Common myeloid progenitor, CD34-positive (primary cell): ENCODE measurements at regions not wholly inside any gene's neighbourhood (a gene's known extent, or its start where the extent isn't known, plus 50 kb on each side); places are given as distances from the start of the nearest gene placed in this dataset.

Experiments
- CTCF ChIA-PET: fragments of 350-600 bp; sonication (Branson Sonifier 250); formaldehyde crosslinking; loops from one replicate; lab custom pipeline; 2021; ENCODE audit warnings: antibody characterized with exemption; lab: Charles Lee
- POLR2A ChIA-PET: fragments of 350-600 bp; sonication (Branson Sonifier 250); formaldehyde crosslinking; loops from one replicate; lab custom pipeline; 2021; ENCODE audit warnings: antibody characterized with exemption; lab: Charles Lee
- DNase-seq, 3 donors: peaks; one replicate each; pipeline versions ENCODE4 v3.0.0 to v3.0.0-alpha.2; 2013
- H3K27ac ChIP-seq, 2 experiments: 1 replicate in 1 of 2; 2 replicates in 1 of 2; pipeline ENCODE4 v1.7.0; 2013; ENCODE audit warnings: inconsistent platforms in 2 of 2, low read length in 2 of 2, mild to moderate bottlenecking in 2 of 2, low read depth in 1 of 2, moderate library complexity in 1 of 2; ENCODE audit not compliant: severe bottlenecking in 2 of 2, insufficient read depth in 1 of 2, poor library complexity in 1 of 2
- H3K27me3 ChIP-seq, 5 experiments: replicated peaks in 2 of 5; 1 replicate in 3 of 5; 2 replicates in 2 of 5; pipeline versions ENCODE4 v1.6.1 to v1.7.0; 2013; ENCODE audit warnings: low read length in 4 of 5, mild to moderate bottlenecking in 2 of 5, moderate library complexity in 2 of 5, inconsistent platforms in 1 of 5; ENCODE audit not compliant: insufficient read depth in 5 of 5, control insufficient read depth in 4 of 5
- H3K36me3 ChIP-seq, 4 experiments: 1 replicate in 2 of 4; 2 replicates in 2 of 4; pipeline versions ENCODE4 v1.6.1 to v1.7.0; 2013; ENCODE audit warnings: low read length in 3 of 4, control low read depth in 1 of 4, mild to moderate bottlenecking in 1 of 4; ENCODE audit not compliant: control insufficient read depth in 4 of 4, insufficient read depth in 4 of 4
- H3K4me1 ChIP-seq, 4 experiments: 1 replicate in 3 of 4; 2 replicates in 1 of 4; pipeline versions ENCODE4 v1.6.1 to v1.7.1; 2013; ENCODE audit warnings: low read length in 3 of 4, mild to moderate bottlenecking in 3 of 4, control low read depth in 1 of 4, inconsistent platforms in 1 of 4, moderate library complexity in 1 of 4; ENCODE audit not compliant: control insufficient read depth in 4 of 4, insufficient read depth in 4 of 4; ENCODE audit errors: control extremely low read depth in 1 of 4
- H3K4me3 ChIP-seq, 7 experiments: 1 replicate in 4 of 7; 2 replicates in 3 of 7; pipeline versions ENCODE4 v1.5.1 to v1.7.0; 2013; ENCODE audit warnings: mild to moderate bottlenecking in 7 of 7, low read length in 6 of 7, moderate library complexity in 6 of 7, inconsistent platforms in 2 of 7, low read depth in 2 of 7, control low read depth in 1 of 7; ENCODE audit not compliant: insufficient read depth in 4 of 7, control insufficient read depth in 1 of 7; ENCODE audit errors: extremely low read depth in 1 of 7
- H3K9me3 ChIP-seq, 5 experiments: 1 replicate in 4 of 5; 2 replicates in 1 of 5; pipeline versions ENCODE4 v1.6.1 to v1.7.1; 2013; ENCODE audit warnings: low read length in 4 of 5, mild to moderate bottlenecking in 2 of 5, inconsistent platforms in 1 of 5, low read depth in 1 of 5, moderate library complexity in 1 of 5; ENCODE audit not compliant: control insufficient read depth in 4 of 5, insufficient read depth in 2 of 5; ENCODE audit errors: control extremely low read depth in 1 of 5
- WGBS: methylation state at CpG from one replicate; pipeline ENCODE4 v1.1.5; 2013; ENCODE audit not compliant: insufficient coverage; 5-methylcytosine and 5-hydroxymethylcytosine counted together

DNA sequence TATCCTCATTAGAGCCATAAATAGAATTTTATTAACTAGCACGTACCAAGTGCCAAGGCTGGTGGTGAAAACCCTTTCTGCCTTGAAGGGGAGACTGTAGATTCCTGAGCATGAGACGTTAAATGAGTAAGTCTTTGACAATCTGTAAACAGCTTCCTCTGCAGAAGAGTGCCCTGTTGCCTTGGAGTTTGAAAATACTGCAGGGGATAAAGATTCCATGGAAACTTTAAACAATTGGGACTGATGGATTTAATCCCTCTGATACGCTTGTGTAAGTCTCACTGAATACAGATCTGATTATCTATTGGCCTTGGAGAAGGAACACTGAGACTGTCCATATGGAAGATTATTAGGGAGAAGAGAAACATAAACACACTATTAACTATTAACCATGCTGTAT is 1053.4 kb upstream of the RBFOX1 start:
- no peak for DNase-seq
- CTCF ChIA-PET, result no interaction called here
- H3K4me3 ChIP-seq, result no peak overlapping the region
- no peak overlapping the region for H3K27ac ChIP-seq
- no peaks in the 10 kb centered on the region for H3K9me3 ChIP-seq
- WGBS, result 43% methylated on average over 2 of the region's 3 CpGs
- H3K27me3 ChIP-seq, result no peaks in the 10 kb centered on the region
- no peaks in the 10 kb centered on the region for H3K36me3 ChIP-seq
- no peaks in the 10 kb centered on the region for H3K4me1 ChIP-seq
- POLR2A ChIA-PET, result no interaction called here

DNA sequence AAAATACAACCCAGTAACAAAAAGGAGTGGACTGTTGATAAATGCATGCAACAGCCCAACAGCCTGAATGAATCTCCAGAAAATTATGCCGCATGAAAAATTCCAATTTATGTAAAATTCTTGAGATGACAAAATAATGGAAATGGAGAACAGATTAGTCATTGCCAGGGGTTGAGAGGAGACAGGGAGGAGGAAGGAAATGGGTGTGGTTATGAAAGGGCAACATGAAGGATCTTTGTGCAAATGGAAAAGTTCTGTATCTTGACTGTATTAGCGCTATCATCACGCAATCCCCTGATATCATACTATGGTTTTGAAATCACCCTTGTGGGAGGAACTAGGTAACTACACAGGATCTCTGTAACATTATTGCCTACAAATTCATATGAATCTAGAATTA is 1058.3 kb upstream of the RBFOX1 start:
- DNase-seq, result no peak
- CTCF ChIA-PET, result no interaction called here
- no peaks in the 10 kb centered on the region for H3K36me3 ChIP-seq
- H3K27me3 ChIP-seq, result no peaks in the 10 kb centered on the region
- no peak overlapping the region for H3K27ac ChIP-seq
- 100% methylated on average over 1 of the region's 3 CpGs for WGBS
- no peaks in the 10 kb centered on the region for H3K4me1 ChIP-seq
- POLR2A ChIA-PET, result no interaction called here
- H3K9me3 ChIP-seq, result no peaks in the 10 kb centered on the region
- H3K4me3 ChIP-seq, result no peak overlapping the region

DNA sequence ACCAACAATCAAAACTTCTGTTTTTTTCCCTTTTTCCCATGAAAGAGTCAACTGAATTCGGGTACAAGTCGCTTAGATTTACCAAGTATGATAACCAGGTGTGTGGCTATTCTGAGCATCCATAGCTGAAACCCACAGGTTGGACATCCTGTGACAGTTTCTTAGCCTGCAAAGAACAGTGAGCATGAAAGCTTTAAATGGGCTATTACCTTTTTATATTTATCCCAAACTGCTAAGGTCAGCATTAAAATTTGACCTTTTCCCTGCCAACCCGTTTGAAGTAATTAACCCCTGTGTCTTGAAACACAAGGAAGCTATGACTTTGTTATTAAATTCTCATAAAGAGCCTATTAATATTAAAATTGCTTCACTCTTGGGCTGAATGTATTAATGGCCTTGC is 1065.0 kb upstream of the RBFOX1 start:
- 79% methylated on average over 2 of the region's 3 CpGs for WGBS
- H3K4me1 ChIP-seq, result no peaks in the 10 kb centered on the region
- H3K9me3 ChIP-seq, result no peaks in the 10 kb centered on the region
- no peaks in the 10 kb centered on the region for H3K36me3 ChIP-seq
- H3K27me3 ChIP-seq, result peaks cover 0 to 2% (median 0%) of the 10 kb centered on the region in 5 experiments
- ChIA-PET POLR2A (interaction anchor here (1.2 kb wide), 1 partner anchor 21 kb away, joined by 4 read pairs; no protein-coding TSS in a partner anchor), CTCF (no interaction called here)
- DNase-seq, result no peak
- no peak overlapping the region for H3K27ac ChIP-seq
- no peak overlapping the region for H3K4me3 ChIP-seq

DNA sequence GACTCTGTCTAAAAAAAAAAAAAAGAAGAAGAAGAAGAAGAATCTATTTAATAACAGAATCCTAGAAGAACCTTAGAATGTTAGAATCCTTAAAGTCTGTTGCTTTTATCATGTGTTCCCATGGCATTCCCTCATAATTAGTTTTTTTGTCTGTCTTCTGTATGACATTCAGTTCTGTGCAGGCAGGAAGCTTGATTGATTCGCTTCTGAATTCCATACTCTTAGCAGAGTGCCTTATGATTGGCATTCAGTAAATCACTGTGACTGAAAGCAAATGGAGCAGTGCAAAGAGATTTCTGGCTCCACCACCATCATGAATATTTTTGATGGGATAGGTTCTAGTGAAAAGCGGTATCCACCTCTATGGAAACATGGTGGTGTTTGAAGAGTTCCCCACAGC is 1065.9 kb upstream of the RBFOX1 start:
- Histone ChIP-seq H3K27me3 (peaks cover 0 to 2% (median 0%) of the 10 kb centered on the region in 5 experiments), H3K4me1 (no peaks in the 10 kb centered on the region), H3K9me3 (no peaks in the 10 kb centered on the region), H3K27ac (no peak overlapping the region), H3K4me3 (no peak overlapping the region), H3K36me3 (no peaks in the 10 kb centered on the region)
- WGBS, result no CpG with 5 or more reads among the region's 2 CpGs
- ChIA-PET CTCF (no interaction called here), POLR2A (no interaction called here)
- no peak for DNase-seq

DNA sequence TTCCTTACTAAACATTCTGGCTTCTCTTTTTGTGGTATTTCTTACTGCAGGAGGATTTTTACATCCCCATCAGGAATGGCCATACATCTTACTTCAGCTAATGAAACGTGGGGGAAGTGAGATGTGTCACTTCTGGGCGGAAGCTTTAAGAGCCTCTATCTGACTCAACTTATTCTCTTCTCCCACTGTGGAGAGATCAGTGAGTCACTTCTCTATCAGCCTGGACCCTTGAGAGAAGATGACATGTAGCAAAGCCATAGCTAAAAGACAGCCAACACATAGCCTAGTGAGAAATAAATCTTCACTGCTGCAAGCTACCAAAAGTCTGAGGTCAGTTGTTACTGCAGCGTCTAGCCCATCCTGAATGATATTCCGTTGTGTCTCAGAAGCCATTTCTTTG is 1066.7 kb upstream of the RBFOX1 start:
- ChIA-PET CTCF (no interaction called here), POLR2A (no interaction called here)
- Histone ChIP-seq H3K4me3 (no peak overlapping the region), H3K27me3 (peaks cover 0 to 2% (median 0%) of the 10 kb centered on the region in 5 experiments), H3K36me3 (no peaks in the 10 kb centered on the region), H3K27ac (no peak overlapping the region), H3K9me3 (no peaks in the 10 kb centered on the region), H3K4me1 (no peaks in the 10 kb centered on the region)
- no peak for DNase-seq
- 96% methylated on average over 4 of the region's 4 CpGs for WGBS

DNA sequence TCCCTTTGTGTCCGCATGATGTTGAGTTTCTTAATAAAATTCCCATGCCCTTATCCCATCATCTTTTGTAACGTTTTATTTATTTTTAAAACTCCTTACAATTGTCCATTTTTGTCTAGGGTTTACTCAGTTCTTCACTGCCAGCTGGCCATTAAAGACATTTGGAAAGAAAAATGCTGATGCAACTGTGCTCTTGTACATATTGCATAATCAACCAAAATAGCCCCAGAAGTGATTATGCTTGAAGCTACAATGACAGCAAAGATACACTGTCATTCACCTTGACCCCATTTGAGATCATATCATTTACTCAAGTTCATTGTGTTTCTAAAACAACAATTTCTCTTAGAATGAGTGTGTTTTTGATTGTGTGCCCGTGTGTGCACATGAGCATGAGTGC is 1074.6 kb upstream of the RBFOX1 start:
- no peak for DNase-seq
- CTCF ChIA-PET, result no interaction called here

DNA sequence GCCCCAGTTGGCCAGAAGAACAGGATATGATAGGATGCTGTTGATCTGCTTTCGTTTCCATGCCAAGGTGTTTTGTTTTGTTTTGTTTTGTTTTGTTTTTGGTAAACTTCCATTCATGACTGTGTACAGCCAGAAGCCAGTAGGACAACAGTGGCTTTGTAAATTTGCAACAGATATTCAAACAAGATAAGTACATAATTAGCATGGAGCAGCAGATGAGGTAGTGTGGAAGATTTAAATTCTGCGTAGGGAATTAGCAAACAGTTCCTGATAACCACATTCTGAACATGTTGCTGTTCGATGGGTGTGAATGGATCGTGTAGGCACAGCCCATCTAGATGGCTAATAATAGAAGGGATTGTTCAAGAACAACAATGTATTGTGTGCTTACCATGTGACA is 1080.1 kb upstream of the RBFOX1 start:
- no peak overlapping the region for H3K4me3 ChIP-seq
- no peaks in the 10 kb centered on the region for H3K36me3 ChIP-seq
- no peak for DNase-seq
- H3K27me3 ChIP-seq, result no peaks in the 10 kb centered on the region
- H3K4me1 ChIP-seq, result no peaks in the 10 kb centered on the region
- H3K27ac ChIP-seq, result no peak overlapping the region
- CTCF ChIA-PET, result no interaction called here
- H3K9me3 ChIP-seq, result peaks cover 0 to 2% (median 0%) of the 10 kb centered on the region in 5 experiments
- POLR2A ChIA-PET, result no interaction called here
- WGBS, result 68% methylated on average over 4 of the region's 4 CpGs

More for the DNA sequence above, 1074.6 kb upstream of the RBFOX1 start:
- no peaks in the 10 kb centered on the region for H3K27me3 ChIP-seq
- peaks cover 0 to 3% (median 0%) of the 10 kb centered on the region in 5 experiments for H3K9me3 ChIP-seq
- H3K36me3 ChIP-seq, result no peaks in the 10 kb centered on the region
- no peaks in the 10 kb centered on the region for H3K4me1 ChIP-seq
- WGBS, result 60% methylated on average over 1 of the region's 3 CpGs
- H3K27ac ChIP-seq, result no peak overlapping the region
- H3K4me3 ChIP-seq, result no peak overlapping the region
- POLR2A ChIA-PET, result no interaction called here
